CD1c-positive myeloid dendritic cell (primary cell): ENCODE measurements at regions not wholly inside any gene's neighbourhood (a gene's known extent, or its start where the extent isn't known, plus 50 kb on each side); places are given as distances from the start of the nearest gene placed in this dataset.
"Not testable (repeated sequence)": the region's sequence is repeated elsewhere in the genome, so short reads cannot be mapped to it uniquely, and the experiment has no call there.

ENCODE experiments used
- DNase-seq: peaks from one replicate; pipeline ENCODE4 v3.0.0-alpha.2; 2016; ENCODE audit errors: extremely low spot score

DNA sequence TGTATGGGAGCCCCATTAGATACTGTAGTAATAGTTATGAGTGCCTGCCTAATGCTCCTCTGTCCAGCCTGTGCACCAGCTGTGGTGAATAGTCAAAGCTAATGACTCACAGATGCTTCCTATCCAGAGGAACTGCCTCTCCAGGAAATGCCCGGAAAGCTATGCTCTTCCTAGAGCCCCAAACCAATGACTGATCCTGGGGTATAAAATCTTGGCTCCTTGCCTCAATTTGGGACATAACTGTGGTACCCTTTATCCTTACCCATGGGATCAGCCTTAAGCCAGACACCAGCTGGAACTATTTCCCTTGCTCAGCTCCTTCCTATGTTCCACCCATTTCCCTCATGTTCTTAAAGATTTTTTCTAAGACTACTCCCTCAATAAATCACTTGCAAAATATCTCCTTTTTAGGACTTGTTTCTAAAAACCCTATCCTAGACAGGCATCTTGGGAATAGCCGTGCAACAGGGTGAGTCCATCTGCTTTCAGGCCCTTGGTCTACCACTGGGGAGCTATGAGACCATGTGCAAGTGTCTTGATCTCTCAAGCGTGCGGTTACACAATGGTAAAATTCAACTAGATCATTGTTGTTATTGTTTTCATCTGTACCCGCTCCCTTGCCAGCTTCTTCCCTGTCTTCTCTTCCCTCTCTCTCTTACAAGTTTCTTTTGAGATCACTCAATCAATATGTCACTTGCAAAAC is 283.7 kb downstream of the BTBD3 start:
- no peak for DNase-seq

DNA sequence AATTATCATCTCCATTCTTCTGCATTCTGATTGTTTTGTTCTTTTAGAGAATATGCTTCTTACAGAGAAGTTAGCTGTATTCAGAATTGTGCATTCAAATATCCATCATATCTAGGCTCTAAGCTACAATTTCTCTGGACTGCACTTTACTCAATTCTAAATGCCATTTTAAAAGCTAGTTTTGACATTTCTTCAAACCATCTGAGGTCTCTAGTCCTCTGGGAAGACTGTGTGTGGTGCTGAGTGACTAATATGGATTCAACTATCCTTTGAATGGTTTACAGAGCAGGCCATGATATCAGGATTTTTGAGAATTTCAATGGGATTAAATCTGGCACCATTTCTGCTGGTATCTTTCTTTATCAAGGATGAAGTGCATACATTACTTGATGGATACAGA is 285.7 kb downstream of the BTBD3 start:
- DNase-seq = no peak

DNA sequence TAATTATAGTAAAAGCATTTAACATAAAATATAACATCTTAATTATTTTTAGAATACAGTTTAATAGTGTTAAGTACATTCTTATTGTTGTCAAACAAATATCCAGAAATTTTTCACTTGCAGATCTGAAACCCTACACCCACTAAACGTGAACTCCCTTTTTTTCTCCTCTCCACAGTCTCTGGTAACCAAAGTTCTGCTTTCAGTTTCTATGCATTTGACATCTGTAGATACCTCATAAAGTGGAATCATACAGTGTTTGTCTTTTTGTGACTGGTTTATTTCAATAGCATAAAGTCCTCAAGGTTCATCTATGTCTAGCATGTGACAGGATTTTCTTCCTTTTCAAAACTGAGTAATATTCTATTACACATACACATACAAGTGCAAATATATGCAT is 286.3 kb downstream of the BTBD3 start:
- DNase-seq = peak; percentile 49

DNA sequence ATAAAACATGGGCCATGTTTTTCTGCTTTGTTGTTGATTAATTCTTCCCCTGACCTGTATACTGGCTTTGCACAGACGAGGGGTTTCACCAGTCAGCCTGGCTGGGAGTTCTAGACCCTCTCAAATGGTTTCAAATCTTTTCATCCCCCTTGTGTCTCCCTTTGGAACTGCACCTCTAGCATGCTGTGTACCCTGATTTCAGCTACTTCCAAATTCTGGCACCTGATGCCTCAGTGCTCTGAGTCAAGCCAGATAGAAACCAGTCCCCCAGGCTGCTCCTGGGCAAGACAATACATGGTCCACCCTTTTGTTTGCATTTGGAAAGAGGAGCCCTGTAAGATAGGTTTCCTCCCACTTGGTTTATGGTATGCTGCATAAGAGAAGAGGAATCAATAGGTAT is 290.2 kb downstream of the BTBD3 start:
- DNase-seq = peak; percentile 41

DNA sequence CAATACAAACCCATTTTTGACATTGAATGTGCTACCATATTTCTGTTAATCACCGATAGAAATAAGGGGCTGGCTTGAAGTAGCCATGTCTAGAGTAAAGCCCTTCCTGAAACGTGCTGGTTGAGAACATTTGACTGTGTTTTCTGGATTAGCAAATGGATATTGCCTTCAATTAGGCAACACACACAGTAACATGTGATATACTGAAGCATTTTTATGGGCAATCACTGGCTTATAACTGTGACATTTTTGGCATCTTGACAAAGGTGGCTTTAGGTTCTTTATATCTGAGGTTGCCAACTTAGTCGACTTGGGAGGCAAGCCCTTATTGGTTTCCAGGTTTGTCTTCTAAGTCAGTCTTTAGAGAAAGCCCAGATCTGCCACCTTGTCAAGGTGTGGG is 292.9 kb downstream of the BTBD3 start:
- no peak for DNase-seq

DNA sequence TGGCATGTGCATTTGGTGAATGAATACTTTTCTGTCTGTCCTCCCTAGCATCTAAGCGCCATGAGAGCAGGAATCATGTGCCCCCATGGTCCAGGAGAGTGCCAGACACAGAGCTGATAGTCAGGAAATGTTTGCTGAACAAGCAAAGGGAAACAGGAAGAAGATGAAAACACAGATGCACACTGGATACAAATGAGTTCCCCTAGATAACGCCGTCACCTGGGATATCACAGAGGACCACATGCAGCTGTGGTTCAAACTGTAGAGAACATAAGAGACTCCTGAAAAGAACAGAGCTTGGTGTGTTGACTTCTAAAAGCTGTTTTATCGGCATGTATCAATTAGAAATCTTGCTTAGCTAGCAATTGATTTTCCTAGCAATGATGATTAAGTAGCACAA is 293.7 kb downstream of the BTBD3 start:
- DNase-seq = no peak

DNA sequence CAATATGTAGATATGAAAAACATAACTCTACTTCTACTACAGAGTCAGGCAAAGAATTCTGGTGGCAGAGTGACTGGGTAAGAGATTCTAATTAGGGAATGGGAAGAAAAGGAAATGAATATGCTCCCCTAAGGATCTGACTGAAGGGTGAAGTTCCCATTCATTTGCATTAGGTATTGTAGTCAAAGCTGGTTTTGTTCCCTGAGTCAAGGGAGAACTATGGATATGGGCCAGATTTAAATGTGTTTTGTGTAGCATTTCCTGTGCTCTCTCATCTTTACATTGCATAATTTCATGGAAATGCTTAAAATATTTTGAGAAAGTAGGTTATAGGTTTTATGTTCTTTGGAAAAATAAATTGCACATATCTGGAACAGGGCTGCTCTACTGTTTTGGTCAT is 299.7 kb downstream of the BTBD3 start:
- DNase-seq = no peak

DNA sequence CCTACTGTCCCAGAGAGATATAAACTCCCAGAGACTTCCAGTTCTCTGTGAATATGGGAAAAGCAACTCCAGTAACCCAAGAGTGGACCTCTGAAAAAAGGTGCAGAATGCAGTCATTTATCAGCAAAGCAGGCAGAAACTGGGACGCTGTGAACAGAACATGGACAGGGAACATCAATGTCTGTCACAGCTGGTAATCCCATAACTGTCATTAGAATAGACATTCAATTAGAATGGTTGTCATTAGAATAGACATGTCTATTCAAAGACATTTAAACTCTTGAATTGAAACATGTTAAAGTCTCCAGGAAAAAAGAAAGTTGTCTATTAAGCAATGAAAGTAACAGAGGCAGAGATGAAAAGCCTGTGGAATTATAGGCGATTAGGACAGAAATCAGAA is 302.1 kb downstream of the BTBD3 start:
- DNase-seq = no peak

DNA sequence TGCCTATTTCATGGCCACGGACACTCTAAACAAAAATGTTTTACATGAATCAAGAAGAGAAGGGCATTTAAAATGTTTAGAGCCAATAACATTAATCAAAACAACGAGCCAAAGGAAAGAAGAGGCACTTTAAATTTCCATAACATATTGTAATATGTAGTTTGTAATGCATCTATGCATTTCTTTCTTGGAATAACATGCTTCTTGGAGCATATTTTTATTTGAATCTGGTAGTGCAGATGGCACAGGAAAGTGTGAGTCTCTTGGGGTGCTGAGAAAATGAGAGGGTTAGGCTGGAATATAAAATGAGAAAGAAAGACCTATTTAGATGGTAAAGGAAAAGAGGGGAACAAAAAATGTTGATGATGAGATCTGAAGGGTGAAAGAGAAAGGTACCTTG is 305.4 kb downstream of the BTBD3 start:
- no peak for DNase-seq

DNA sequence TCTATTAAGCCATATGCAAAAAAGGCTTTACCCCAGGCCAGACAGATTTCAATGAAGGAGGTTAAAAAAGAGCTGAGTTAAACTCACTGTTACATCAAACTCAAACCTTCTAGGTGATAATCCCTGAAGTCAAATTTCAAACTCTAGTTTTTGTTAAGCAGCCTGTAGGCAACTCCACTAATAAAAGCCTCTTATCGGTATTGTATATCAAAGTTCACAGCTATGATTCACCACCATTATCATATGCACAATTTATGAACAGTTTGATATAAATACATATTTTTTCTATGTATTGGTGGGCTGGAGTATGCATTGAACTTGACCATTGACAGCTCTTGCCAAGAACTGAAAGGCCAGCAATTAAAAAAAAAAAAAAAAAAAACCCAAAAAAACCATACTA is 308.2 kb downstream of the BTBD3 start:
- DNase-seq = no peak

DNA sequence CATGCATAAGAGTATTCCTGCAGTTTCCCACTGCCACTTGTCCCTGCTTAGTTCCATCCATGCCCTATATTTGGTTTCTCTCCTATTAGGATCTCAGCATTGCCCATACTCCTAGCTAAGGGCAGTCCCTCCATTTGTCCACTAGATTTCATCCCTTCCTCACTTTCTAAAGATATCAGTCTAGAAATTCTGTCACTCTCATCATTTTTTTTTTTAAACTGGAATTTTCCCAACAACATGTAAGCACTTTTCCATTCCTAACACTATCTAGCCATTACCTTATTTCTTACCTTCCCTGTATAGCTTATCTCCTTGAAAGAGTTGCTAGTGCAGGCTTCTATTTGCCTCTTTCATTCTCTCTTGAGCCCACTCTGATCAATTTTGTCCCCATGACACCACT is 312.2 kb downstream of the BTBD3 start:
- no peak for DNase-seq

DNA sequence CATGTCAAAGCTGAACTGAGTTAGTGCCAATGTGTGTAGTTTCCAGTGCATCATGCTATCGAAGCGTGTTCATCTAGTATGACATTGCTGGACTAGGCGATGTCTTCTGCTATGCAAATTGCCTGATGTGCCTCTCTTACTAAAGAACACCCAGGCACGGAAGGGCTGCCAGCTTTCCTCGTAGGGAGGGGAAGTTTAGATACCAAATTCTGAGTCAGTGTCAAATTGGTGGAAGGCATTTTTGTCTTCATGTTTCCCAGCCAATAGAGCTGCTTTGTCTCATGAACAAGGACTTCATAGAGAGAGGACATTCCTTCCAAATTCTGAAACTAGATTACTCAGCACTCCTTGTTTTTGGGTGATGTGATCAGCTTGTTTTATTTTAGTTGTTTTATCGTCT is 320.1 kb downstream of the BTBD3 start:
- DNase-seq = no peak

DNA sequence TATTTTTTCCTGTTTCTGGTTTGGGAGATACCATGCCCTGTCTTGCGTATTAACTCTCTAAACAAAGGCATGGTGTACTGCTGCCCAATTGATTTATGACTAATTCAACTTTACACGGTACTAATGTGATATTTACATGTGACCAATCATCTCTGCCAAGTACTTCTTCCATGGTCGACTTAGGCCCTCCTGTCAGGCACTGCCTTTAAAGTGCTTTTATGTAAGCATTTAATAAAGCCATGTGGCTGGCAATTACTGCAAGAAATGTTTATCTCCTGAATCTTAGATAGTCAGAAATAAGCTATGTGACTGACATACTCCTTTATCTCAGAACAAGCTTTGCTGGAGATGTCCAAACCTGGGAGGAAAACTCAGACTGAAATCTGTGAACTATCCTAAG is 323.4 kb downstream of the BTBD3 start:
- DNase-seq = no peak

DNA sequence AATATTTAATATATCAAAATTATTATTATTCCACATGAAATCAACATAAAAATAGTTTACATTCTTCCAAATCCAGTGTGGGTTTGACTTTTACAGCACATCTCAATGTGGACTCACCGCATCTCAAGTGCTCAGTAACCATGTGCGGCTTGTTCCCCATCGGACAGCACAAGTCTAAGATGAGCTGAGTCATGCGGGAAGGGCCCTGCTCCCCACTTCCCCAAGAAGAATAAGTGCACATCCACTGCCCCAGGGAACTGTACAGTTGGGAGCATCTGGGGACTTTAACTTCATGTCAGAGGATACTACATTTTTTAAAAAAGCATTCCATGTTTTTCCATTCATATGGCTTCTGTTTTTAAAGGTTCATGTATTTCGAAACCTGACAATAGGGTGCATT is 325.6 kb downstream of the BTBD3 start:
- peak; percentile 34 for DNase-seq

DNA sequence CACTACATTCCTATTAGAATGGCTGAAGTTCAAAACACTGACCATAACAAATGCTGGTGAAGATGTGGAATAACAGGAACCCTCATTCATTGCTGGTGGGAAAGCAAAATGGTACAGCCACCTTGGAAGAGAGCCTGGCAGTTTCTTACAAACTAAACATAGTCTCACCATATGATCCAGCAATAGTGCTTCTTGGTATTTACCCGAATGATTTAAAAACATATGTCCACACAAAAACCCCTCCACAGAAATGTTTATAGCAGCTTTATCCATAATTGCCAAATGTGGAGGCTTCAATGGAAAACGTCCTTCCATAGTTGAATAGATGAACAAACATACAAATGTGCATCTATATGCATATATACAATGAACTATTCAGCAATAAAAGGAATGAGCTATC is 330.8 kb downstream of the BTBD3 start:
- no peak for DNase-seq

DNA sequence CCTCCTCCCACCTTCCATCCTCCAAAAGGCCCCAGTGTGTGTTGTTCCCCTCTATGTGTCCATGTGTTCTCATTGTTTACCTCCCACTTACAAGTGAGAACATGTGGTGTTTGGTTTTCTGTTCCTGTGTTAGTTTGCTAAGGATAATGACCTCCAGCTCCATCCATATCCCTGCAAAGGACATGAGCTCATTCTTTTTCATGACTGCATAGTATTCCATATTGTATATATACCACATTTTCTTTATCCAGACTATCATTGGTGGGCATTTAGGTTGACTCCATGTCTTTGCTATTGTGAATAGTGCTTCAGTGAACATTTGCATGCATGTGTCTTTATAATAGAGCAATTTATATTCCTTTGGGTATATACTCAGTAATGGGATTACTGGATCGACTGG is 333.0 kb downstream of the BTBD3 start:
- not testable (repeated sequence) for DNase-seq

DNA sequence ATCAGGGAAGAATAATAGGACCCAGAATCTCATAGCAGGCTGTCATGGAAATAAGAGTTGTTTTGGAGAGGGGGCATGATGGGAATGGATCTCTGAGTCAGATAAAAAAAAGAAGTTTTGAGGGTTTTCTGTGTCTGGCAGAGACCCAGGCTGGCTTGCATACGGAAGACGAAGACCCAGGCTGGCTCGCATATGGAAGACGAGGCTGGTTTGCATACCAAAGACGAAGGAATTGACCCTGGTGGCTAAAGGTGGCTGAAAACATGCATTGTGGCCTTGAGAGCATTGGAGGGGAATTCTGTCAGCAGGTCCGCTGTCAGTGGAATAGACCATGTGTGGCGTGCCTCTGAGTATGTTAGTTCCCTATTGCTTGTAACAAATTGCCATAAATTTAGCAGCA is 335.1 kb downstream of the BTBD3 start:
- DNase-seq = no peak

DNA sequence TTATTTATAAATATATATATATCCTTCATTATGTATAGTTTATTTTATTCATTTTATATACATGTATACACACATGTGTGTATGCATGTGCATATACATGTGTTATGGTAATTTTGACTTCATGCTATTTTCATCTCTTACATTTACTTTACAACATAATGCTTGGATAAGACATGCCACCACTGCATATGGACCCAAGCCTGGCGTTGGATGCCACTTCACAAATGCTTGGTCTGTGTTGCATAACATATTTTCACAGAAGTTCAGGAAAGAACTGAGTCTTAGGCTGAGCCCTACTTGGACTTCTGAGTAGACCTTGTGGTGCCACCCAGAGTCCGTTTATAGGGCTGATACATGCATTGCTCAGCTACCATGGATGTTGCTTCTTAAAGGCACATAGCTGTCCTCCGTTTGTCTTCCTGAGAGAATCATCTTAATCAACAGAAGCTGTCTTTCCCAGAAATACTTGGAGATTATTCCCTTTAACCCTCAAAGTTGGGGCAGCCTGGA is 337.8 kb downstream of the BTBD3 start:
- DNase-seq = no peak

DNA sequence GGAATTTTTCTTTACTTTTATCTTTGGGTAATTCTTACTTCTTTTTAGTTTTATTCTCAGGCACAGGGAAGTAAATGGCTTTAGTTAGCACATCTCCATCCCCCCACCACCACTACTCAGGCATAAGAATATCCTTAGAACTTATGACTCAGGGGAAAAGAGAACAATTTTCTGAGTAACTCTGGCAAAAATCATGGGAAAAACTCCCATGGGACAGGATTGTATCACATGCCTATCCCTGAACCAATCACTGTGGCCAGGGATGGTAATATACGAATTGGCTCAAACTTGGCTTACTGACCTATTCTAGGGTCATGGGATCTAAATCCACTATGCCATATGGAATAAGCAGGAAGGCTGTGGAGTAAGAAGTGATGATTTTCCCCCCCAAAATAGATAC is 339.1 kb downstream of the BTBD3 start:
- DNase-seq = no peak

DNA sequence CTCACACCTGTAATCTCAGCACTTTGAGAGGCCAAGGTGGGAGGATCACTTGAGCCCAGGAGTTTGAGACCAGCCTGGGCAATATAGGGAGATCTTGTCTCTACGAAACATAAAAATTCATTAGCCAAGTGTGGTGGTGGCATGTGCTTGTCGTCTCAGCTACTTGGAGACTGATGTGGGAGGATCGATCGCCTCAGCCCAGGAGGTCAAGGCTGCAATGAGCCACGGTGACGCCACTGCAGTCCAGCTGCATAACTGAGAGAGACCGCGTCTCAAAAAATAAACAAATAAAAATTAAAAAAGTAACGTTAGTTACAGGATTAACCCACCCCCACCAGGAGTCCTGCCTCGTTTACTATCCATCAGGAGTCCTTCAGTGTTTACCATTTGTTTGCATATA is 345.1 kb downstream of the BTBD3 start:
- DNase-seq = no peak

DNA sequence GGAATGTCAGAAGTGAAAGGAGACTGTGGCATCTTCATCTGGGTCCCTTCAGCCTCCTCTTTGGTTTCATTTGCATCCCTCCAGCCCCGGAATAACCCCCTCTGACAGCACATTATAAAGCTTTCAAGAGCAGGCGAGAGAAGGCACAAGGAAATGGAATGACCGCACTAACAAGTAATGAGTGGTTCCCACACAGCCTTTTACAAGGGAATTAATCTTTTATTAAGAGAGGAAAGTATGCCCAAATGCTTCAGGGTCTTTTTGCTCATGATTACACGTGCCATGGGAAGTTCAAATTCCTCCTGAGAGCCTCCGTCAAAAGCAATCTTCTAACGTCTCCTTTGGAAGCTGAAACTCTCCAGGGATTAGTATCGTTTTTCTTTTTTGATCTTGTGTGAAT is 347.0 kb downstream of the BTBD3 start:
- no peak for DNase-seq

DNA sequence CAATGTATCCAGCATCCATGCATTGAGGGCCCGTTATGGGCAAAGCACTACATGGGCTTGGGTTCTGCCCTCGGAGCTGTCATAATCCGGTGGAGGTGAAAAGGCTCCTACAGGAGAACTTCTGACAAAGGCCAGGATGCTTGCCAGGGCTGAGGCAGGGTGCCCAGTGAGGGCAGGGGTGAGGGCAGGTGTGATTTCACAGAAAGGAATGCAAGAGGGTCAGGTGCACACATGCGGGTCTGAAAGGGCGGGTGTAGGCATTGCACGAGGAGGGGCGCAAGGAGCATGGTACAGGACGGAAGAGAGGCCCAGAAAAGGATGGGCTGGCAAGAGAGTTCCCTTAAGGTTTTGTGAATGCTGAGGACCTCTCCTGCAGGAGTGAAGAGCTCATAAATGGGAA is 348.0 kb downstream of the BTBD3 start:
- no peak for DNase-seq

DNA sequence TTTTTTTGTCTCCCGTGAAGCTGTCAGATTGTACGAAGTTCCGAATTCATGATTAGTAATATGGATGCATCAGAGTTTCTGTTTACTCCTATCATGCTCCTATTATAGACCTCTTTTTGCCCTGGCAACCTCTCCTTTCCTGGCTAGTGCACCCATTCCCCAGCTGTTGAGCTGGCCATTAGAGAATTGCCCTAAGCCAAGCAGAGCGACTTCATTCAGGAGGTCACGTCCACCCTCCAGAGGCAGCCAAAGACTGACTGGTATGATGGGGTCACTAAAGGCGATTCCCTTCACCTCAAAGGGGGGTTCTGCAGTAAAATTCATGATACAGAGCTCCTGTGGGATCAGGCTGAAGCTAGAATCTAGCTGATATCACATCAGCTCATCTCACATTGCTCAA is 351.9 kb downstream of the BTBD3 start:
- DNase-seq = no peak

DNA sequence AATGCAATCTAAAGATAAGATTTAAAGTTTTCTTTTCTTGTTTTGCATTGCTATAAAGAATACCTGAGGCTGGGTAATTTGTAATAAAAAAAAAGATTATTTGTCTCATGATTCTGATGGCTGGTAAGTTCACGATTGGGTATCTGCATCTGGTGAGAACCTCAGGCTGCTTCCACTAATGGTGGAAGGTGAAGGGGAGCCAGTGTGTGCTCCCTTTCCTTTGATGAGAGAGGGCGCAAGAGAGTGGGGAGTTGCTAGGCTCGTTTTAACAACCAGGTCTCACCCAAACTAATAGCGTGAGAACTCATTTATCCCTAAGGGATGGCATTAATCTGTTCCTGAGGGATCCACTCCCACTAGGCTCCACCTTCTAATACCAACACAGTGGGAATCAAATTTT is 353.2 kb downstream of the BTBD3 start:
- no peak for DNase-seq
